Cardiac muscle cell (in vitro differentiated cells and primary cell): ENCODE measurements at regions not wholly inside any gene's neighbourhood (a gene's known extent, or its start where the extent isn't known, plus 50 kb on each side); places are given as distances from the start of the nearest gene placed in this dataset.

Experiments
- DNase-seq, 2 donors: peaks; one replicate each; pipeline versions ENCODE4 v3.0.0 to v3.0.0-alpha.2; 2010 to 2017; ENCODE audit warnings: low read depth in 1 of 2, low spot score in 1 of 2
- H3K27ac ChIP-seq: fragments of 200-600 bp; sonication (generic); 2 replicates; pipeline ENCODE4 v1.5.1; 2016
- H3K27me3 ChIP-seq: fragments of 200-600 bp; sonication (generic); 2 replicates; pipeline ENCODE4 v1.6.0; 2016; ENCODE audit warnings: control low read depth
- H3K36me3 ChIP-seq: fragments of 200-600 bp; sonication (generic); 2 replicates; pipeline ENCODE4 v1.5.1; 2016; ENCODE audit warnings: control low read depth
- H3K4me1 ChIP-seq: fragments of 200-600 bp; sonication (generic); 2 replicates; pipeline ENCODE4 v1.8.1; 2017; ENCODE audit warnings: low read depth, mild to moderate bottlenecking, mixed run types
- H3K4me3 ChIP-seq: fragments of 200-600 bp; sonication (generic); 2 replicates; pipeline ENCODE4 v1.5.1; 2016; ENCODE audit warnings: mild to moderate bottlenecking
- H3K9me3 ChIP-seq: fragments of 200-600 bp; sonication (generic); 2 replicates; pipeline ENCODE4 v1.5.1; 2017; ENCODE audit warnings: low read depth, mild to moderate bottlenecking, control low read depth
- CTCF ChIP-seq: IDR thresholded peaks from 2 replicates; pipeline ENCODE4 v1.5.1; 2012; ENCODE audit warnings: low read depth, mild to moderate bottlenecking, low read length

- Histone ChIP-seq H3K4me1 (no peaks in the 10 kb centered on the region), H3K4me3 (no peak overlapping the region), H3K36me3 (no peaks in the 10 kb centered on the region), H3K27ac (no peak overlapping the region), H3K9me3 (no peaks in the 10 kb centered on the region), H3K27me3 (no peaks in the 10 kb centered on the region)
- TF ChIP-seq CTCF, result no peak
- DNase-seq, result no peak
Measured at GRCh38 chr2:41743324-41743723, 304.5 kb upstream of the PKDCC start.

- no peak for TF ChIP-seq CTCF
- no peaks in the 10 kb centered on the region for H3K4me1 ChIP-seq
Measured at GRCh38 chr2:41750829-41751228, 297.0 kb upstream of the PKDCC start.

GRCh38 chr2:41759880-41760279 is 287.9 kb upstream of the PKDCC start:
- DNase-seq, result no peak
- Histone ChIP-seq H3K27me3 (no peaks in the 10 kb centered on the region), H3K9me3 (no peaks in the 10 kb centered on the region), H3K36me3 (no peaks in the 10 kb centered on the region), H3K4me1 (no peaks in the 10 kb centered on the region), H3K4me3 (no peak overlapping the region), H3K27ac (no peak overlapping the region)
- no peak for TF ChIP-seq CTCF

More at GRCh38 chr2:41750829-41751228, 297.0 kb upstream of the PKDCC start:
- Histone ChIP-seq H3K27ac (no peak overlapping the region), H3K36me3 (no peaks in the 10 kb centered on the region), H3K4me3 (no peak overlapping the region), H3K9me3 (no peaks in the 10 kb centered on the region), H3K27me3 (no peaks in the 10 kb centered on the region)
- no peak for DNase-seq

GRCh38 chr2:41763141-41763540 is 284.7 kb upstream of the PKDCC start:
- Histone ChIP-seq H3K9me3 (no peaks in the 10 kb centered on the region), H3K36me3 (no peaks in the 10 kb centered on the region), H3K4me3 (no peak overlapping the region), H3K27me3 (no peaks in the 10 kb centered on the region), H3K4me1 (no peaks in the 10 kb centered on the region), H3K27ac (no peak overlapping the region)
- no peak for DNase-seq
- no peak for TF ChIP-seq CTCF

GRCh38 chr2:41764131-41764530 is 283.7 kb upstream of the PKDCC start:
- Histone ChIP-seq H3K4me3 (no peak overlapping the region), H3K27ac (no peak overlapping the region), H3K4me1 (no peaks in the 10 kb centered on the region), H3K9me3 (no peaks in the 10 kb centered on the region), H3K27me3 (no peaks in the 10 kb centered on the region), H3K36me3 (no peaks in the 10 kb centered on the region)
- DNase-seq, result no peak
- TF ChIP-seq CTCF, result no peak

GRCh38 chr2:41764919-41765318 is 282.9 kb upstream of the PKDCC start:
- no peak for DNase-seq
- no peak overlapping the region for H3K27ac ChIP-seq
- no peaks in the 10 kb centered on the region for H3K9me3 ChIP-seq
- no peak for TF ChIP-seq CTCF
- no peaks in the 10 kb centered on the region for H3K4me1 ChIP-seq
- H3K4me3 ChIP-seq, result no peak overlapping the region
- H3K27me3 ChIP-seq, result no peaks in the 10 kb centered on the region
- H3K36me3 ChIP-seq, result no peaks in the 10 kb centered on the region
